Loucy (cell line): ENCODE measurements at regions not wholly inside any gene's neighbourhood (a gene's known extent, or its start where the extent isn't known, plus 50 kb on each side); places are given as distances from the start of the nearest gene placed in this dataset.

Source experiments
- CTCF ChIP-seq: fragments of 200-600 bp; sonication (generic); conservative IDR thresholded peaks from 2 replicates; pipeline ENCODE4 v1.5.1; 2014; ENCODE audit warnings: mild to moderate bottlenecking, antibody characterized with exemption, low read length
- EZH2phosphoT487 ChIP-seq: fragments of 200-600 bp; IDR thresholded peaks from 2 replicates; pipeline ENCODE4 v1.6.1; 2018; ENCODE audit warnings: antibody characterized with exemption, mild to moderate bottlenecking, moderate library complexity, borderline replicate concordance

- TF ChIP-seq CTCF (no peak), EZH2phosphoT487 (no peak)
Measured at GRCh38 chr7:109076396-109076972, 506.8 kb downstream of the DNAJB9 start.
